KMS-11 (cell line): ENCODE measurements at regions not wholly inside any gene's neighbourhood (a gene's known extent, or its start where the extent isn't known, plus 50 kb on each side); places are given as distances from the start of the nearest gene placed in this dataset.
A peak's percentile ranks its signal among the peaks of the same experiment; 100 is the strongest.

Source experiments
- H2AFZ ChIP-seq: fragments of 200-600 bp; sonication (generic); 2 replicates; pipeline ENCODE4 v1.6.1; 2016; ENCODE audit warnings: antibody characterized with exemption, mixed run types, low read depth
- H3K27ac ChIP-seq: fragments of 200-600 bp; sonication (generic); 2 replicates; pipeline ENCODE4 v1.6.1; 2016; ENCODE audit warnings: mild to moderate bottlenecking, mixed run types
- H3K27me3 ChIP-seq: fragments of 200-600 bp; sonication (generic); 2 replicates; pipeline ENCODE4 v1.6.1; 2017; ENCODE audit warnings: mild to moderate bottlenecking, low read depth, mixed run types, moderate library complexity; ENCODE audit not compliant: insufficient read depth
- H3K36me3 ChIP-seq: fragments of 200-600 bp; sonication (generic); 2 replicates; pipeline ENCODE4 v1.6.1; 2017; ENCODE audit warnings: mild to moderate bottlenecking, mixed run types; ENCODE audit not compliant: insufficient read depth
- H3K4me1 ChIP-seq: fragments of 200-600 bp; sonication (generic); 2 replicates; pipeline ENCODE4 v1.6.1; 2016; ENCODE audit warnings: mild to moderate bottlenecking, low read depth, mixed run types; ENCODE audit not compliant: poor library complexity, severe bottlenecking
- H3K4me2 ChIP-seq: fragments of 200-600 bp; sonication (generic); 2 replicates; pipeline ENCODE4 v1.7.0; 2016; ENCODE audit warnings: mild to moderate bottlenecking, mixed run types
- H3K4me3 ChIP-seq: fragments of 200-600 bp; sonication (generic); IDR thresholded peaks from 2 replicates; pipeline ENCODE4 v1.6.1; 2017; ENCODE audit warnings: low read depth, low read length, mixed read lengths; ENCODE audit not compliant: insufficient read depth
- H3K79me2 ChIP-seq: fragments of 200-600 bp; sonication (generic); 2 replicates; pipeline ENCODE4 v1.6.1; 2016; ENCODE audit warnings: low read depth, mixed run types; ENCODE audit not compliant: insufficient read depth
- H3K9ac ChIP-seq: fragments of 200-600 bp; sonication (generic); 2 replicates; pipeline ENCODE4 v1.6.1; 2016; ENCODE audit warnings: mild to moderate bottlenecking, mixed run types
- H4K20me1 ChIP-seq: fragments of 200-600 bp; sonication (generic); 2 replicates; pipeline ENCODE4 v1.6.1; 2016; ENCODE audit warnings: mild to moderate bottlenecking, mixed run types; ENCODE audit not compliant: insufficient read depth
- CTCF ChIP-seq: fragments of 200-600 bp; sonication (generic); conservative IDR thresholded peaks from 2 replicates; pipeline ENCODE4 v1.6.1; 2017; ENCODE audit warnings: low read depth, mild to moderate bottlenecking, antibody characterized with exemption, low read length, moderate library complexity, mixed read lengths

DNA sequence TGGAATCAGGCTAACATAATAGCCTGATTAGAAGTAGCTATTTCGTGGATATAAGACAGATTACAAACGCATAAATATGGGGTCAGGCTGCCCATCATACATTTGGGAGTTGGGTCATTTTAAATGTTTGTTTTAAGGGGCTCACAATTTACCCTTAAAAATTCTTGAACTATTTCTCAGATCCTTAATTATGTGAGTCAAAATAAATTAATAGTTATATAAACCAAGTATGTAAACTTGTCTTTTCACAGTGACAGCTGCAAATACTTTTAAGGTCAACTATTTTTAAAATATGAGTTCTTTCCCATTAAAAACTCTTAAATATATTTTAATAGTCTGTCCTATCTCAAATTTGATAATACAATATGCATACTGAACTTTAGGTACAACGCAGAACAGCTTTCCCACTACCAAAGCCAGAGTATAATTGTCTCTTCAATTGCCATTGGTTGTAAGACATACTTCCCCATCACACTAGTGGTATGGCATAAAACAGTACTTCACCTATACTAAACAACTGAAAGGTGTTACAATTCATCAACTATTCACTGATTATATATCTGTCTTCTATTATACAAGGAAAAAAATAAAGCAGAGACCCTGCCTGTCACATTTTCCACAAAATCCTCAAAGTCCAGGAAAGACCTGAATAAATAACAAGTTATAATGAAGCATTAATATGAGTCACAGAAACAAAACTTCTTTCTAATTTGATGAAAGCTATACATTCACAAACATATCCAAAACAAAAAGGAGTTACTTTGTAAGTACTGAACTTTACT, 80.8 kb upstream of the COL21A1 start:
- Histone ChIP-seq H3K4me2 (no peak overlapping the region), H3K27ac (no peak overlapping the region), H3K36me3 (no peaks in the 10 kb centered on the region), H3K27me3 (no peaks in the 10 kb centered on the region), H4K20me1 (no peaks in the 10 kb centered on the region), H3K4me3 (no peak overlapping the region), H2AFZ (no peak overlapping the region), H3K79me2 (no peaks in the 10 kb centered on the region), H3K4me1 (no peaks in the 10 kb centered on the region), H3K9ac (no peak overlapping the region)
- TF ChIP-seq CTCF, result no peak

DNA sequence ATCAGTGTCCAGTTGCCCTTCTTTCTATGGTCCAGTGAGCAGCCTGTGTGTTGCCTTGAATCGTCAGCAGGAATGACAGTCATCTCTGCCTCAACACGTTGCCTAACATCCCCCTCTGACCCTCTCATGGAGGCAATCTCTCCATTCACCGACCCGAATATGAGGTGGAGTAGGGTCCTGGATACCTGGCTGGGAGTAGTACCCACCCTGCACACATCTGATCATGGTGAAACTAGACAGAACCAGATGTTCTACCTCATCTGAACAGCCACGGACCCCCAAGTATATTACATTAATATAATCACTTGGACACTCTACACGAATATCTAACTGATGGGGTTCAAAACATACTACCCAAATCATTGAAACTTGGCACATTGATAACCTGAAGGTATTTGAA, 77.0 kb upstream of the COL21A1 start:
- no peaks in the 10 kb centered on the region for H3K4me1 ChIP-seq

GRCh38 chr6:56318851-56319250, 71.5 kb upstream of the COL21A1 start:
- no peak for TF ChIP-seq CTCF
- H3K27ac ChIP-seq, result no peak overlapping the region
- H3K4me1 ChIP-seq, result peaks cover 8% of the 10 kb centered on the region
- H2AFZ ChIP-seq, result no peak overlapping the region
- H4K20me1 ChIP-seq, result no peaks in the 10 kb centered on the region
- no peaks in the 10 kb centered on the region for H3K36me3 ChIP-seq
- no peaks in the 10 kb centered on the region for H3K79me2 ChIP-seq
- H3K4me3 ChIP-seq, result no peak overlapping the region
- H3K27me3 ChIP-seq, result no peaks in the 10 kb centered on the region
- no peak overlapping the region for H3K9ac ChIP-seq
- no peak overlapping the region for H3K4me2 ChIP-seq

More for the DNA sequence above, 77.0 kb upstream of the COL21A1 start:
- Histone ChIP-seq H3K79me2 (no peaks in the 10 kb centered on the region), H3K4me3 (no peak overlapping the region), H3K4me2 (no peak overlapping the region), H3K9ac (no peak overlapping the region), H3K27ac (no peak overlapping the region), H3K36me3 (no peaks in the 10 kb centered on the region), H4K20me1 (no peaks in the 10 kb centered on the region), H2AFZ (no peak overlapping the region), H3K27me3 (no peaks in the 10 kb centered on the region)
- no peak for TF ChIP-seq CTCF

GRCh38 chr6:56314683-56315523, 67.5 kb upstream of the COL21A1 start:
- no peak overlapping the region for H2AFZ ChIP-seq
- no peak overlapping the region for H3K4me3 ChIP-seq
- TF ChIP-seq CTCF, result peak; percentile 96
- peaks cover 8% of the 10 kb centered on the region for H3K4me1 ChIP-seq
- H3K36me3 ChIP-seq, result no peaks in the 10 kb centered on the region
- H3K4me2 ChIP-seq, result no peak overlapping the region
- no peaks in the 10 kb centered on the region for H4K20me1 ChIP-seq
- H3K27ac ChIP-seq, result no peak overlapping the region
- H3K27me3 ChIP-seq, result no peaks in the 10 kb centered on the region
- no peak overlapping the region for H3K9ac ChIP-seq
- H3K79me2 ChIP-seq, result no peaks in the 10 kb centered on the region
